NCI-H1694 (cell line): ENCODE measurements at regions not wholly inside any gene's neighbourhood (a gene's known extent, or its start where the extent isn't known, plus 50 kb on each side); places are given as distances from the start of the nearest gene placed in this dataset.

Source experiments
- DNase-seq: peaks from one replicate; lab custom pipeline; 2025; lab: John Stamatoyannopoulos, UW

DNA sequence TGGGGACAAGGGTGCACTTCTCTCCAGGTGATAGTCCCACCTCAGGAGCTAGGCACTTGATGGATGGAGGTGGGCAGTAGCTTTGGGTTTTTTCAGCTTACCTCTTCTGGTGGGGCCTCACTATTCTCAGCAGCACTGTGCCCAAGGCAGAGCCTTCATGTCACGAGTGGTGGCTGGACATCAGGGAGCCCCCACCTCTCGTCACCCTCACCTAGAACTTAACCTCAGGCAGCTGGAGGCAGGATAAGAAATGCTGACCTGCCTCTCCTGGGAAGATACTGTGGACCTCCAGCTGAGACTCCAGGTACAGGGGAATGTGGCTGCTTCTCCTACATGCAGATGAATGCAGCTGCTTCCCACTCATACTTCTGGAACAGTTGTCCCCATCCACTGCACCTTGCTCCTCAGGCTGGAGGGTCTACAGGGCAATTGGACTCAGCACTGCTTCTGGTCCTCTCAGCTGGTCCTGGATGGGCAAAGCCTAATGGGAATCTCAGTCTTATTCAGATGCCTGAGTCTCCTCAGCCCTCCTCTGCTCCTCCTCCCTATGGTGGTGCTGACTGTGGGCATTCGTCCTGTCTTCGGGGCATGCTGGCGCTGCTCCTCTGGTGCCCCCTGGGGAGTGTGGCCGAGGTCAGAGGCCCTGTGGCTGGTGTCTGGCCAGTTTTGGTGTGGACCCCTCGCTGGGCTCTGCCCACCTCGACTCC, 129.9 kb downstream of the KLF13 start:
- DNase-seq: no peak

- no peak for DNase-seq
Measured at GRCh38 chr15:31457161-31457560, 130.5 kb downstream of the KLF13 start.

DNA sequence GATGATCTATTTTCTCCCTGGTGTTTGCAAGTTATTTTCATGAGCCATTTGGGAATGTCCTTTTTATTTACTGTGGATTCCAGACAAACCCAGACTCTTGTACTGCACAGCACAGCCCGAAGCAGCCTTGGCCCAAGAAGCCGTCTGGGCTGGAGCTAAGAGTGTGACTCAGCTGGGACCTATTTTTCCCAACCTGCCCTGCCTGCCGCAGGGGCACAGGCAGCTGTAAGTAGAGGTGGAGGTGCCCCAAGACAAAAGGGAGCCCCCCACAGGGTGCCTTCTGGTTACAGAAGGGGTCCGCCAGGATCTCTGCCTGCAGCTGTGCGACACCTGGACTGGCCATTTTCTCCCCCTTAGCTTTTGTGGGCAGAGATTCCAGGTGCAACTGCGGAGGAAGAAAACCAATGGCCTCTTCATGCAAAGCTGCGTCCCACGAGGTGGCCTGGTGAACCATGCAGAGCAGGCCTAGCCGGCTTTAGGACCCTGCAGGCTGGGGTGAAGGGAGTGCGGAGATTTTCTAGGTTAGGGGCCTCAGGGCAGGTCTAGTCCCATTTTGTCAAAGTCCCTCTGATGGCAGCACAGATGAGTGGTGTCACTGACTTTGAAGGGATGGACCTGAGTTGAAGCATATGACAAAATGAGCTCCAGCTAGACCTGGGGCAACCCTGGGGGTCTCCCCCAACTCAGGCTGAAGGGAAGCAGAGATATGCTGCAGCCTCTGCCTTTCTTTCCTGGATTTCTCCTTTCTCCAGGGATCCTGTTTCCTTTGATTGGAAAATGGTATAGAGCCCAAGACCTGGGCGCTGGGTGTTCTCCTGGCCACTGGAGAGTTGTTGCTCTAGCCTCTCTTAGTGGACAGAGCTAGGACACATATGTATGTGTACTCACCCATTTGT, 131.2 kb downstream of the KLF13 start:
- no peak for DNase-seq

DNA sequence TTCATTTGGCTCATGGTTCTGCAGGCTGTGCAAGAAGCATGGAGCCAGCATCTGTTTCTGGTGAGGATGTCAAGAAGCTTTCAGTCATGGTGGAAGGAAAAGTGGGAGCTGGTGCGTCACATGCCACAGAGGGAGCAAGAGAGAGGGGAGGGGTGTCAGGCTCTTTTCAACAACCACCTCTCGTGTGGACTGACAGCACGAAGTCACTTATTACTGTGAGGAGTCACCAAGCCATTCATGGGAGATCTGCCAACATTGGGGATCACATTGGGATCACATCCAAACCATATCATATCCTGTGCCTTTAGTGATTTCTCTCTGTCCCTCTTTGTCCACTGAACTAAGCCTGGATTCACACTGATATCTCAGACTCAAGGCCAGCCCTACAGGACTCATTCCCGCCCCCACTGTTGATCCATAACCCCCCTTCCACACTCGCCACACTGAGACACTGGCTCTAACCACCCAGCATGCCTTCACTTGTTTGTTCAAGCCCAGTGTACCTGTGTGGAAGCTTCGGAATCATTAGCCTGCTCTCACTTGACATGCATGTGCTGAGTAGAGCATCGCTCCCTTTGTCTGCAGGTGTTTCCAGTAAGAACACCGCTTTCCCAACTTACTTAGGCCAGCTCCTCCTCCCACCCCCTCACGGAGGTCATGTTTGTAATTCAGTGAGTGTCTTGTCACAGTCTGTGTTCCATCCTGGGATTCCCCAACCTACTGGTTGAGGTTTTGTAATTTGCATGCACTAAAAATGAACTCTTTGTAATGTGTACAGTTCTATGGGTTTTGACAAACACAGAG, 132.2 kb downstream of the KLF13 start:
- no peak for DNase-seq

- DNase-seq: no peak
Measured at GRCh38 chr15:31459400-31459748, 132.7 kb downstream of the KLF13 start.

DNA sequence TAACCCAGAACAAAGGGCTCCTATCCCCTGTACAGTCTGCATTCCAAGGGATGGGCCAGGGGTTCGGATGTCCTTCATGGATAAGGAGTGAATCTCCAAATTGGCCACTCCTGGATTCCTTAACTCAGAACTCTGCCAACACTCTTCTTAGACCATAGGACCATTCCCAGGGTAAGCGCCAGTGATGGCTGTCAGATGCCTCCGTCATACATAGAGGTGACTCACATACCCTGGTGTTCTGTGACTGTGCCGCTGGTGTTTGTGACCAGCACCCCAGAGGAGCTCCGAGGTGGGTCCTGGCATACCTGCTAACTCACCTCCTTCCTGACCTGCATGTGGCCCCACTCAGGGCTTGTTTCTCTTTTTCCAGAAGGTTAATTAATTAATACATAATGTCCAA, 134.7 kb downstream of the KLF13 start:
- DNase-seq: no peak

DNA sequence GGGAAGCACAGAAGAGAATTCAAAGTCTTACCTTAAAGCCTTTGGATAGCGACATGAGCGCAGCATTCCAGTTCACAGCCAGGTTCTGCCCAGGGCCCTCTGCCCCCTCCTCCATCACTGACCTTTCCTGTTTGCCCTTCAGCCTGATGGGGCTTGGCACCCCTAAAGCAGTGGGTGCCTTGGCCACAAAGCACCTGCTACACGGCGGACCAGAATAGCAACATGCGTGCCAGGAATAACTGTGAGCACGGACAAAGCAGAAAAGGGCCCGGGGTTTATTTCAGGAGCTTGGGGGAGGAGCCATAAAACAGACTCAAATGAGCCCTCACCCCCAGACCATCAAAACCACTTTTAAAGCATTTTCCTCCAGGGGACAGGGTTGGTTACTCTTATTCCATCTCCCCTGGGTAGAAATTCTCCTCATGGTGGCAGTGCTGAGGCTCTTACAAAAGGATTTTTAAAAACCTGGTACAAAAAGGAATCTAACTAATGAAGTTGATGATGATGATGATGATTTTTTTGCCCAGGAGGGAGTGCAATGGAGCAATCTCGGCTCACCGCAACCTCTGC, 135.4 kb downstream of the KLF13 start:
- DNase-seq: no peak

DNA sequence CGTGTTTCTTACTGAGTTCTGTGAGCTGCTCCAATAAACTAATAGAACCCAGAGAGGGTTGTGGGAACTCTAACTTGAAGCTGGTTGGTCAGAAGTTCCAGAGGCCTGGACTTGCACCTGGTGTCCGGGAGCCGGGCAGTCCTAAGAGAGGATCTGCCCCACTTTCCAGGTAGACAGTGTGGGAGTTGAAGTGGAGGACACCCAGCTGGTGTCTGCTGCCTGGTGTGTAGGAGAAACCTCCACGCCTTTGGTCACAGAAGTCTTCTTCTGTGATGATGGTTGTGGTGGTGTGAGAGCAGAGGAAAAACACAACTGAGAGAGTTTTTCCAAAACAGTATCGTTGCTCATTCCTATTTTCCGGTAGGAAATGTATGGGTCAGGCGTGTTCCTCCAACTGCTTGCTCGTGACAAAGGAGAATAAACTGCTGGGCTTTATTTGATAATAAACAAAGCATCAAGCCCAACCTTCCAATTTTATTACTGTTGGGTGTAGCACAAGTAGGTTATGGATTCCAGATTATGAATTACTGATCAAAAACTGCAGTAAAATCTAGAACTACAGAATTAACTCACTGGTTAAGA, 137.0 kb downstream of the KLF13 start:
- no peak for DNase-seq

- no peak for DNase-seq
Measured at GRCh38 chr15:31464216-31465082, 137.8 kb downstream of the KLF13 start.

- DNase-seq: no peak
Measured at GRCh38 chr15:31465083-31465955, 138.7 kb downstream of the KLF13 start.

- no peak for DNase-seq
Measured at GRCh38 chr15:31467361-31467760, 140.7 kb downstream of the KLF13 start.

DNA sequence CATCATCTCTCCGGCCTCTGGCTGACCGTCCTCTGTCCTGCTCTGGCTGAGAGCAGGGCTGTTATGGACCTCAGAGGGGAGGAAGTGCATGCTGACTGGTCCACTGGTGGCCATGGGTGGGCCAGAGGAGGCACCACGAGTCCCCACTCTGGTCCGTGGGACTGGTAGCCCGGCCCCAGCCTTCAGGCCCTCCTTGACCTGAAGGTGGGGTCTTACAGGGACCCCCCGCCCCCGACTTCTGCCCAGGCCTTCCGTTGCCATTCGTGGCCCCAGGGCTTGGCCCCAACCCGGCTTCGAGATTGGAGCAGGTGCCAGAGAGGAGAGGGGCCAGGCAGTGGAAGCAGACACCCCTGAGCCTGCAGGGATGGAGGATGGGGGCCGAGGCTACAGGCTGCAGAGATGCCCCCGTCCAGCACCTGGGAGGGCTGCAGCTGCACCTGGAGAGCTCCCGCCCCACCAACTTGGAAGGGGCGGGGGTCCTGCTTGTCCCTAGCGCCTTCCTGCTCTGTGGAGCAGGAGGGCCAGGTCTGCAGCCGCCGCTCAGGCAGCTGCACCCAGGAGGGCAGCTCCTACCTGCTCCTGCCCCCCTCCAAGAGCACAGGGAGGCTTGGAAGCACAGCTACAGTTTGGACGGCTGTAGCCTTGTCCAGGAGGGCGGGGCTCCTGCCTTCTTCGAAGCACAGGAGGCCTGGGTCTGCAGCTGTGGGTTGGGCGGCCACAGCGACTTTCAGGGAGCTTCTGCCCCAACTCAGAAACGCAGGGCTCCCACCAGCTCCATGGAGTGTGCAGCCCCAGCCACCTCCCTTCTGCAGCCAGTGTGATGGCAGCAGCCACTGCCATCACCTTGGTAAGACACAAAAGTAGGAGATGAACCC, 142.5 kb downstream of the KLF13 start:
- DNase-seq: no peak

DNA sequence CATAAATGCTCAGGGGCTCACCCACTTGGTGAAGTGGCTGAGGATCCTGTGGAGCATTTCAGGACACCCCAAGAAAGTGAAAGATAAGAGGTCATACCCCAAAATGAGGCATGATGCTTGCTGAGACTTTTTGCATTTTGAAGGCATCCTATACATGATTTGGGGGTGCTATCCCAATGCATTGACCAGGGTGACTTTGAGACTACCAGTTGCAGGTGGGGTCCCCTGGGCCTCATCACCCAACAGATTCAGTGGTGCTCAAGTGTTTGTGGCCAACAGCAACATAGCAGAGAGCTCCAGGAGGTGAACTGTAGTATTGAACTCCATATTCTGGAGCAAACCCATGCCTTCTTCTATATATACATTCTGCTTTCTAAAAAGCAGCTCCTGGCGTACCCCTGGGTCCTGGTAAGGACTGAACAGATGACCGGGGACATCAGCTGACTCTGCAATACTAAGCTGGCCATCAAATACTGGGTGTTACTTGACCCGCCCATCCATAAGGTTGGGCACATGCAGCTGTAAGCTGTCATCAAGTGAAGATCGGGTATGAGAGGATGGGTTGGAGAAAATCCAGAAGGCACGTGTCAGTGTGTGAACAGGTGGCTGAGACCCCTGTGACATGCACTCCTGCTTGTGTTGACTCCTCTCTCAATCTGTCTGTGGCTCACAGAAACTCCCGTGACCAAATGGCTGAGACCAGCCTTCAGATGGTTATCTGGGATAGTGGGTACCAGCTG, 143.3 kb downstream of the KLF13 start:
- DNase-seq: no peak

DNA sequence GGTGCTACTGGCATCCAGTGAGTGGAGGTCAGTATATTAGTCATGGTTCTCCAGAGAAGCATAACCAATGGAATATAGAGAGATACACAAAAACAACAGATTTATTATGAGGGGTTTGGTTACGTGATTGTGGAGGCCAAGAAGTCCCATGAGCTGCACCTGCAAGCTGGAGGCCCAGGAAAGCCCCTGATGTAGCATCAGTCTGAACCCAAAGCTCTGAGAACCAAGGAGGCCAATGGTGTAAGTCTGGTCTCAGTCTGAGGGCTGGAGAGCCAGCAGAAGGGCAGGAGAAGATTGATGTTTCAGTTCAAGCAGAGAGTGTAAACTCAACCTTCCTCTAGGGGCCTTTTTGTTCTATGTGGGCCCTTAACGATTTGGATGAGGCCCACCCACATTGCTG, 144.1 kb downstream of the KLF13 start:
- no peak for DNase-seq

DNA sequence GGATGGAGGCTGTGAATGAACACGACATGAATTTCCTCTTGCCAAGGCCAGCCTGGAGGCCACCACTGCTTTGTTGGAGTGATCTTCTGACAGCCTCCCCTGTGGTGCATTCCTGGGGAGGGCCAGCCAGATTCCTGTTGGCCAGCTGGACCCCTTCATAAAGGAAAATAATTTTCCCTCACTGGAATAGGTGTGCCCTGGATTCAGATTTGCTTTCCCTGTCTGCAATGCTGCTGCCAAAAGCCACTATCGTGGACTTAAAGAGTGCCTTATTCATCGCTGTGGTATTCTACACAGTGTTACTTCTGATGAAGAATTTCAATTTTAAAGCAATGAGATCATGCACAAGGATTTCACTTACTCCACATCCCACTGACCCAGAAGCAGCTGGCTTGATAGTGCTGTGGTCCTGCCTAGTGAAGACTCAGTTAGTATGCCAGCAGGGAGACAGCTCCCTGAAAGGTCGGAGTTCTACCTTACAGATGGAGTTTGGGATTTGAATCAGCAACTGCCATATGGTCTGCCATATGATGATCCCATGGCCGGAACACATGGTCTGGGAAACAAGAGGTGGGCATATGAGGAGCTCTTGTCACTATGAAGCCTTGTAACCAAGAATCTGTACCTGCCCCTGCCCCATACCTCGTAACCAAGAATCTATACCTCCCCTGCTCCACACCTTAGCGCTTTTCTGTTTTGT, 145.2 kb downstream of the KLF13 start:
- peak; percentile 26 for DNase-seq

DNA sequence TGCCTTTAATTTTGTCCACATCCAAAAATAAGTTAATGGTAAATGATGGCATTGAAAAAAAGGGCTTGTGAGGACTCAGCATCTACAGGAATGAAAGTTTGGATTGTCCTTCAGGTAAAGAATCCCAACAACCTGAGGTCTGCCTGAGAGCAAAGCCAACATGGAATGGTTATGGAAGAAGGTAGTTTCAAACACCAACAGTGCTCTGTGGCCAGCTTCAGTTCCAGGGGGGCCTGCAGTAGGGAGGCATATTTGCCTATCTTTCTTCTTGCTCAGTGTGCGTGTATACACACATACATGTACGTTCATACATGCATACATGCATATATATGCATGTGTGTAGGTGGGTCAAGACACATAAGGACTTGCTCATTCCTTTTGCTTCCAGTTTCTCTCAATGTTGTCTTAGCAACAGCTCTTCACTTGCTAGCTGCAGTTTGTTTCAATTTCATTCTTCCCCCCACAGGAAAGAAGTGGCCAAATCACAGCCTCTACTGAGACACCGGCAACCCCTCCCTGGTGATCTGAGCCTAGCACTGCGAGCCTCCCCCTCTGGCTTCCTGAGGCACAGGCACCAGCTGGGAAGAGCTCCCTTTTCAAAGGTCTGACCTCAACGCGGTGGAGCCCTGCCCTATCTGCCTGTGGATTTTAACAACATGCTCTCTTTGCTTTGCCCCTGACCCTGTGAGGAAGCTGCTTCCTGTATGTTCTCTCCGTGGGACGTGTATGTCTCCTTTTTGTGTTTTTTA, 146.2 kb downstream of the KLF13 start:
- DNase-seq: no peak
